Esophagus (tissue), 2 donors: ENCODE measurements at regions not wholly inside any gene's neighbourhood (a gene's known extent, or its start where the extent isn't known, plus 50 kb on each side); places are given as distances from the start of the nearest gene placed in this dataset.

Experiments
- H3K27ac ChIP-seq, 2 donors: one replicate each; pipeline ENCODE4 v1.5.1; 2013; ENCODE audit warnings: low read depth in 2 of 2, mild to moderate bottlenecking in 2 of 2, inconsistent platforms in 1 of 2, low read length in 1 of 2, moderate library complexity in 1 of 2
- H3K27me3 ChIP-seq, 2 donors: one replicate each; pipeline ENCODE4 v1.6.1; 2013; ENCODE audit warnings: low read length in 2 of 2, control low read depth in 1 of 2, mild to moderate bottlenecking in 1 of 2; ENCODE audit not compliant: insufficient read depth in 2 of 2, control insufficient read depth in 1 of 2
- H3K36me3 ChIP-seq, 2 donors: one replicate each; pipeline ENCODE4 v1.6.1; 2013; ENCODE audit warnings: low read length in 1 of 2; ENCODE audit not compliant: control insufficient read depth in 2 of 2, insufficient read depth in 2 of 2
- H3K4me1 ChIP-seq, 2 donors: one replicate each; pipeline ENCODE4 v1.6.1; 2013; ENCODE audit warnings: low read length in 1 of 2; ENCODE audit not compliant: control insufficient read depth in 2 of 2, insufficient read depth in 2 of 2
- H3K4me3 ChIP-seq, 2 donors: one replicate each; pipeline ENCODE4 v1.5.1; 2013; ENCODE audit warnings: low read length in 2 of 2, mild to moderate bottlenecking in 2 of 2, low read depth in 1 of 2, moderate library complexity in 1 of 2
- H3K9me3 ChIP-seq, 2 donors: one replicate each; pipeline ENCODE4 v1.6.1; 2013; ENCODE audit warnings: mild to moderate bottlenecking in 2 of 2, low read depth in 1 of 2, low read length in 1 of 2, moderate library complexity in 1 of 2; ENCODE audit not compliant: control insufficient read depth in 2 of 2, insufficient read depth in 1 of 2
- WGBS, 2 donors: extraction: QIAGEN DNeasy Blood & Tissue Kit; methylation state at CpG; one replicate each; pipeline ENCODE4 v1.1.7; 2013; 5-methylcytosine and 5-hydroxymethylcytosine counted together
- donor health status: healthy with polysubstance abuse.
- donor health status: Bipolar disorder and iron deficiency.

- 73 to 80% methylated on average over 2 of the region's 2 CpGs for WGBS, 2 donors
- Histone ChIP-seq H3K4me1 (no peaks in the 10 kb centered on the region), H3K27me3 (no peaks in the 10 kb centered on the region), H3K27ac (no peak overlapping the region), H3K9me3 (no peaks in the 10 kb centered on the region), H3K4me3 (no peak overlapping the region), H3K36me3 (no peaks in the 10 kb centered on the region)
Observed at GRCh38 chr4:59258002-59258401, 1942.1 kb upstream of the ADGRL3 start.

- no peaks in the 10 kb centered on the region for H3K36me3 ChIP-seq
- no peak overlapping the region for H3K27ac ChIP-seq
- H3K9me3 ChIP-seq = no peaks in the 10 kb centered on the region
- H3K27me3 ChIP-seq = no peaks in the 10 kb centered on the region
- no peak overlapping the region for H3K4me3 ChIP-seq
- no peaks in the 10 kb centered on the region for H3K4me1 ChIP-seq
Observed at GRCh38 chr4:59307609-59308008, 1892.5 kb upstream of the ADGRL3 start.

- no peak overlapping the region for H3K4me3 ChIP-seq
- H3K27ac ChIP-seq = no peak overlapping the region
- WGBS, 2 donors = 32 to 33% methylated on average over 1 of the region's 1 CpG
- no peaks in the 10 kb centered on the region for H3K9me3 ChIP-seq
- H3K36me3 ChIP-seq = no peaks in the 10 kb centered on the region
- H3K4me1 ChIP-seq = no peaks in the 10 kb centered on the region
- no peaks in the 10 kb centered on the region for H3K27me3 ChIP-seq
Observed at GRCh38 chr4:59314637-59315036, 1885.5 kb upstream of the ADGRL3 start.

- no peaks in the 10 kb centered on the region for H3K27me3 ChIP-seq
Observed at GRCh38 chr4:59339631-59340030, 1860.5 kb upstream of the ADGRL3 start.

GRCh38 chr4:59341506-59341905, 1858.6 kb upstream of the ADGRL3 start:
- no peaks in the 10 kb centered on the region for H3K27me3 ChIP-seq
- no peaks in the 10 kb centered on the region for H3K36me3 ChIP-seq
- no peak overlapping the region for H3K4me3 ChIP-seq
- H3K4me1 ChIP-seq = no peaks in the 10 kb centered on the region
- no peak overlapping the region for H3K27ac ChIP-seq
- no peaks in the 10 kb centered on the region for H3K9me3 ChIP-seq

More at GRCh38 chr4:59339631-59340030, 1860.5 kb upstream of the ADGRL3 start:
- Histone ChIP-seq H3K4me1 (no peaks in the 10 kb centered on the region), H3K4me3 (no peak overlapping the region), H3K27ac (no peak overlapping the region), H3K36me3 (no peaks in the 10 kb centered on the region), H3K9me3 (no peaks in the 10 kb centered on the region)

GRCh38 chr4:59348949-59349348, 1851.2 kb upstream of the ADGRL3 start:
- no peak overlapping the region for H3K4me3 ChIP-seq
- H3K4me1 ChIP-seq = no peaks in the 10 kb centered on the region
- H3K27ac ChIP-seq = no peak overlapping the region
- H3K36me3 ChIP-seq = no peaks in the 10 kb centered on the region
- H3K9me3 ChIP-seq = no peaks in the 10 kb centered on the region
- H3K27me3 ChIP-seq = no peaks in the 10 kb centered on the region

GRCh38 chr4:59369229-59369628, 1830.9 kb upstream of the ADGRL3 start:
- H3K4me3 ChIP-seq = no peak overlapping the region
- H3K27ac ChIP-seq = no peak overlapping the region
- no peaks in the 10 kb centered on the region for H3K36me3 ChIP-seq
- no peaks in the 10 kb centered on the region for H3K27me3 ChIP-seq
- no peaks in the 10 kb centered on the region for H3K9me3 ChIP-seq
- H3K4me1 ChIP-seq = no peaks in the 10 kb centered on the region

GRCh38 chr4:59374416-59374815, 1825.7 kb upstream of the ADGRL3 start:
- no peaks in the 10 kb centered on the region for H3K27me3 ChIP-seq
- no peak overlapping the region for H3K4me3 ChIP-seq
- H3K36me3 ChIP-seq = no peaks in the 10 kb centered on the region
- no peak overlapping the region for H3K27ac ChIP-seq
- 73 to 77% methylated on average over 3 of the region's 3 CpGs for WGBS, 2 donors
- peaks cover 2 to 5% of the 10 kb centered on the region in 2 donors for H3K9me3 ChIP-seq
- no peaks in the 10 kb centered on the region for H3K4me1 ChIP-seq

- 90 to 91% methylated on average over 2 of the region's 2 CpGs for WGBS, 2 donors
Observed at GRCh38 chr4:59380841-59381366, 1819.2 kb upstream of the ADGRL3 start.

GRCh38 chr4:59381591-59381990, 1818.5 kb upstream of the ADGRL3 start:
- WGBS, 2 donors = 71 to 78% methylated on average over 2 of the region's 2 CpGs
- no peak overlapping the region for H3K27ac ChIP-seq
- no peaks in the 10 kb centered on the region for H3K27me3 ChIP-seq
- H3K36me3 ChIP-seq = no peaks in the 10 kb centered on the region
- no peak overlapping the region for H3K4me3 ChIP-seq
- no peaks in the 10 kb centered on the region for H3K4me1 ChIP-seq
- peaks cover 0 to 2% of the 10 kb centered on the region in 2 donors for H3K9me3 ChIP-seq

More at GRCh38 chr4:59380841-59381366, 1819.2 kb upstream of the ADGRL3 start:
- Histone ChIP-seq H3K4me3 (no peak overlapping the region), H3K27ac (no peak overlapping the region), H3K27me3 (no peaks in the 10 kb centered on the region), H3K36me3 (no peaks in the 10 kb centered on the region), H3K9me3 (peaks cover under 1 to 2% of the 10 kb centered on the region in 2 donors), H3K4me1 (no peaks in the 10 kb centered on the region)
